Glutamatergic neuron (in vitro differentiated cells): ENCODE measurements at regions not wholly inside any gene's neighbourhood (a gene's known extent, or its start where the extent isn't known, plus 50 kb on each side); places are given as distances from the start of the nearest gene placed in this dataset.
"Not testable (repeated sequence)": the region's sequence is repeated elsewhere in the genome, so short reads cannot be mapped to it uniquely, and the experiment has no call there.

Source experiments
- DNase-seq: peaks from one replicate; pipeline ENCODE4 v3.0.0; 2022
- H3K27ac Mint-ChIP-seq: one replicate; pipeline ENCODE4 v1.8.0; 2020; ENCODE audit warnings: mild to moderate bottlenecking, mixed read lengths, inconsistent platforms; ENCODE audit not compliant: unreplicated experiment
- H3K27me3 Mint-ChIP-seq: one replicate; pipeline ENCODE4 v1.8.0; 2020; ENCODE audit warnings: mild to moderate bottlenecking, moderate library complexity, mixed read lengths, inconsistent platforms; ENCODE audit not compliant: unreplicated experiment
- H3K36me3 Mint-ChIP-seq: one replicate; pipeline ENCODE4 v1.8.0; 2020; ENCODE audit warnings: mild to moderate bottlenecking, mixed read lengths, inconsistent platforms; ENCODE audit not compliant: unreplicated experiment
- H3K4me1 Mint-ChIP-seq: one replicate; pipeline ENCODE4 v1.8.0; 2020; ENCODE audit warnings: mild to moderate bottlenecking, low read depth, mixed read lengths, inconsistent platforms; ENCODE audit not compliant: unreplicated experiment
- H3K4me3 Mint-ChIP-seq: one replicate; pipeline ENCODE4 v1.8.0; 2020; ENCODE audit warnings: mild to moderate bottlenecking, mixed read lengths, inconsistent platforms; ENCODE audit not compliant: unreplicated experiment
- H3K9me3 Mint-ChIP-seq: one replicate; pipeline ENCODE4 v1.8.0; 2020; ENCODE audit warnings: mild to moderate bottlenecking, moderate library complexity, mixed read lengths, inconsistent platforms; ENCODE audit not compliant: unreplicated experiment
- TF ChIP-seq, protein P1 (sequence below): fragments of 200-600 bp; sonication (generic); IDR thresholded peaks from one replicate; pipeline ENCODE4 v1.5.0; 2021; ENCODE audit not compliant: partially characterized antibody, unreplicated experiment

DNA sequence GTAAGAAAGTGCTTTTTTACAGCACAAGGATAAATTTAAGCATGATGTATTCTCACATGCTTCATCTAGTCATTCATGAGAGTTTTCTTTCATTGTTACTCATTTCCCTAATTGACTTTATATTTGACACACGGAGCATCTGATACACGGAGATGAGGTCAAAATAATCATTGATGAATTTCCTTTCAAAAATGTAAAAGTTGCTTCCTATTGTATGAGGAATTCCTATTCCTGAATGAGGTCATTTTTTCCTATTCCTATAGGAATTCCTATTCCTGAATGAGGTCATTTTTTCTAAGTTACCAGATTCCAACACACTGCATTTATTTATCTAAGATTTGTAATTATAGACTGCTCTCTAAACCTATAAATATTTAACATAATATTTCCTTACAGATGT is 316.7 kb upstream of the KITLG start:
- Mint-ChIP-seq H3K27me3 (no peaks in the 10 kb centered on the region), H3K4me1 (no peaks in the 10 kb centered on the region), H3K4me3 (no peak overlapping the region), H3K9me3 (no peaks in the 10 kb centered on the region), H3K27ac (no peak overlapping the region), H3K36me3 (no peaks in the 10 kb centered on the region)
- TF ChIP-seq, protein P1, sequence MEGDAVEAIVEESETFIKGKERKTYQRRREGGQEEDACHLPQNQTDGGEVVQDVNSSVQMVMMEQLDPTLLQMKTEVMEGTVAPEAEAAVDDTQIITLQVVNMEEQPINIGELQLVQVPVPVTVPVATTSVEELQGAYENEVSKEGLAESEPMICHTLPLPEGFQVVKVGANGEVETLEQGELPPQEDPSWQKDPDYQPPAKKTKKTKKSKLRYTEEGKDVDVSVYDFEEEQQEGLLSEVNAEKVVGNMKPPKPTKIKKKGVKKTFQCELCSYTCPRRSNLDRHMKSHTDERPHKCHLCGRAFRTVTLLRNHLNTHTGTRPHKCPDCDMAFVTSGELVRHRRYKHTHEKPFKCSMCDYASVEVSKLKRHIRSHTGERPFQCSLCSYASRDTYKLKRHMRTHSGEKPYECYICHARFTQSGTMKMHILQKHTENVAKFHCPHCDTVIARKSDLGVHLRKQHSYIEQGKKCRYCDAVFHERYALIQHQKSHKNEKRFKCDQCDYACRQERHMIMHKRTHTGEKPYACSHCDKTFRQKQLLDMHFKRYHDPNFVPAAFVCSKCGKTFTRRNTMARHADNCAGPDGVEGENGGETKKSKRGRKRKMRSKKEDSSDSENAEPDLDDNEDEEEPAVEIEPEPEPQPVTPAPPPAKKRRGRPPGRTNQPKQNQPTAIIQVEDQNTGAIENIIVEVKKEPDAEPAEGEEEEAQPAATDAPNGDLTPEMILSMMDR = no peak
- no peak for DNase-seq

DNA sequence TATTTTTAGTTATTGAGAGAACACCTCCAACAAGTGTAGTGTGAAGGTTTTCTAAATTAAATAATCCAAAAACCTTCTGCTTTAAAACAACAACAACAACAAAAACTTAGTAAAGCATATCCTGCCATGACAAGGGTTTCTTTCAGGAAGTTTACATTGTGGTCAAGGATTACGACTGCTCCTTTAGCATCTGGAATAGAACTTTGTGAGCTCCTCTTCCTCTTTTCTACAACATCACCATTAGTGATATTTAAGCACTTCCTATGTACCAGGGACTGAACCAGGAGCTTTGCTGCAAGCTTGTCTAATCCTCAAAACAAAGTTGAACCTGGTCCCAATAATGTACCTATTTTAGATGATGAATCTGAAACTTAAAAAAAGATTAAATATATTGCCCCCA is 315.4 kb upstream of the KITLG start:
- H3K36me3 Mint-ChIP-seq = no peaks in the 10 kb centered on the region
- no peak overlapping the region for H3K27ac Mint-ChIP-seq
- H3K9me3 Mint-ChIP-seq = no peaks in the 10 kb centered on the region
- H3K27me3 Mint-ChIP-seq = no peaks in the 10 kb centered on the region
- no peak for DNase-seq
- H3K4me1 Mint-ChIP-seq = no peaks in the 10 kb centered on the region
- TF ChIP-seq, protein P1 = no peak
- no peak overlapping the region for H3K4me3 Mint-ChIP-seq

DNA sequence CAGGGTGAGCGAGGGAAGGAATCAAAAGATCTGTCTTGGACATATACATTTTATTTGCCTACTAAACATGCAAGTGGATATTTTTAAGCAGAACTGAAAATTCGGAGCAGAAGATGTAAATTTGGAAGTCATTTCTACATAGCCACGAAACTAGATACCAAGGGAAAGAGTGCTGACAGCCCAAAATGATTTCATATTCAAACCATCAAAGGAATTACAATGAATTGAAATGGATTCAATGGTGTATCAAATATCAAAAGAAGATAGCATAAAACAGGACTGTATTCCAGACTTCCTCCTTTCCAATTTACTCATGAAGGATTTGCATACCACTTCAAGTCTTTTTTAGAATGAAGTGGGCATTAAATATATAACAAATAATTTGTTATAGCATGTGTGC is 313.5 kb upstream of the KITLG start:
- Mint-ChIP-seq H3K27me3 (no peaks in the 10 kb centered on the region), H3K4me3 (no peak overlapping the region), H3K9me3 (no peaks in the 10 kb centered on the region), H3K27ac (no peak overlapping the region), H3K36me3 (no peaks in the 10 kb centered on the region), H3K4me1 (no peaks in the 10 kb centered on the region)
- DNase-seq = no peak
- TF ChIP-seq, protein P1 = no peak

DNA sequence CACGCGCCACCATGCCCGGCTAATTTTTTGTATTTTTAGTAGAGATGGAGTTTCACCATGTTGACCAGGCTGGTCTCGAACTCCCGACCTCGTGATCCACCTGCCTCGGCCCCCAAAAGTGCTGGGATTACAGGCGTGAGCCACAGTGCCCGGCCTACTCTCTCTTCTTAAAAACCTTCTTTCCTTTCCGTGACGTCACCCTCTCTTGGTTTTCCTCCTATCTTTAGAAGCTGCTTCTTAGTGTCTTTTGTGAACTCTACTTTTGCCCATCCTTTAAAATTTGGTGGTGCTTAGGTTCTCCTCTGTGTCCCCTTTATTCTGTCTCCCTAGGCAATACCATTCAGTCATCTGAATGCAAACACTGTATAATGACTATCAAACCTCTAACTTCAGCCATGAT is 311.2 kb upstream of the KITLG start:
- not testable (repeated sequence) for H3K27me3 Mint-ChIP-seq, H3K36me3 Mint-ChIP-seq, H3K27ac Mint-ChIP-seq, H3K9me3 Mint-ChIP-seq, DNase-seq, H3K4me3 Mint-ChIP-seq, H3K4me1 Mint-ChIP-seq

DNA sequence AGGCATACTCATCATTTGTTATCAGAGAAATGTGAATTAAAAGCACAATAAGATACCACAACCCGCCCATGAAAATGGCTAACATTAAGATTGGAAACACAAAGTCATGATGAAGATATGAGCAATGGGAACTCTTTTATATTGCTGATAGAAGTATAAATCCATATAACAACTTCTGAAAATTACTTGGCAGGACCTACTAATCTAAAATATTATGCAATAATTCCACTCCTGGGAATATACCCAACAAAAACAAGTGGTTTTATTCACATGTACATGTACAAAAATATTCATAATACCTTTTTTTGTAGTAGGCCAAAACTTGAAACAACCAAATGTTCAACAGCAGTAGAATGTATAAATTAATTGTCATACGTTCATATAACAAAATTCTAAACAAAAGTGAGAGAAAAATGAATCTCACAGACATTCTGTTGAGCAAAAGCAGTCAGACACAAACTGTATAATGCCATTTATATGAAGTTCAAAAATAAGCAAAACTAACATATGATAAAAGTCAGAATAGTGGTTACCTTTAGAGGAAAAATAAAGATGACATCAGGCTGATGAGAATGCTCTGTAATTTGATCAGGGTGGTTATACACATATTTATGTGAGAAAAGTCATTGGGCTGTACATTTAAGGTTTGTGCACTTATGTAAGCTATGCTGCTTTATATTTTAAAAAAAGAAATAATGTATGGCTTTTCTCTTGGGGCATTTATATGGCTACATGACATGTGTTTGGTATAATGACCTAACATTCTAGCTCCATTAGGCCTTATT is 309.2 kb upstream of the KITLG start:
- H3K27me3 Mint-ChIP-seq = no peaks in the 10 kb centered on the region
- no peak overlapping the region for H3K4me3 Mint-ChIP-seq
- no peaks in the 10 kb centered on the region for H3K9me3 Mint-ChIP-seq
- no peaks in the 10 kb centered on the region for H3K36me3 Mint-ChIP-seq
- H3K27ac Mint-ChIP-seq = no peak overlapping the region
- TF ChIP-seq, protein P1 = no peak
- no peaks in the 10 kb centered on the region for H3K4me1 Mint-ChIP-seq
- DNase-seq = no peak
